ENCODE measurements at regions not wholly inside any gene's neighbourhood (a gene's known extent, or its start where the extent isn't known, plus 50 kb on each side); places are given as distances from the start of the nearest gene placed in this dataset.

DNA sequence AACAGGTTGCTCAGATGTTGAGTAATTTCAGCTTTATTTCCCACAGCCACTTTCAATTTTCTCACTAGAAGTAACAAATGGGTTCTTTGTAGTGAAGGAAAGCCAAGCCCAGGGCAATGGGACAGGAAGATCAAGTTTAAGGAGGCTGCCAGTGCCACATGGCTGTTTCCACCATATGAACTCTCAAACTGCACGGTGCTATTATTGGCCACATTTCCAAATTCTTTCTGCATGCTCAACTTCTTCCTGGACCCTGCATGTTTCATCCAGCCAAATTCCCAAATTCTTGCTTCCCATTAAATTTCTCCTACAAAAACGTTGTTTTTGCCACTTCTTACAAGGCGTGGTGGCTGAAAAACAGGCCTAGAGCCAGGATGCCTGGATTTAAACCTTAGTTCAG, 193.3 kb upstream of the SPHKAP start:
- no peak for FAIRE-seq
- BruUV-seq (replicated peaks), result no TSS peak
- no peaks in the 10 kb centered on the region for H4K20me1 ChIP-seq (replicated peaks; ENCODE audit: control insufficient read depth, extremely low read depth, insufficient read depth, low read length)

More for the DNA sequence above, 193.3 kb upstream of the SPHKAP start:
- intact Hi-C loops (cut with micrococcal nuclease), result no loop called here
- Histone ChIP-seq H3K4me3 (replicated peaks in 1 of 3; ENCODE audit: insufficient read depth in 1 of 3, low read depth in 1 of 3, low read length in 3 of 3) (no peak overlapping the region), H3K9ac (replicated peaks; ENCODE audit: extremely low read depth, insufficient read depth, low read length) (no peak overlapping the region), H3K36me3 (ENCODE audit: control insufficient read depth in 2 of 2, extremely low read depth in 1 of 2, insufficient read depth in 2 of 2, low read length in 2 of 2) (no peaks in the 10 kb centered on the region), H3K4me1 (ENCODE audit: control insufficient read depth, extremely low read depth, insufficient read depth, low read length) (no peaks in the 10 kb centered on the region), H3K9me3 (replicated peaks; ENCODE audit: control insufficient read depth, insufficient read depth, low read length) (peaks cover 7% of the 10 kb centered on the region), H3K27ac (ENCODE audit: insufficient read depth, low read depth, low read length) (no peak overlapping the region), H2AFZ (ENCODE audit: low read depth, low read length) (no peak overlapping the region), H3K4me2 (ENCODE audit: insufficient read depth, low read length) (no peak overlapping the region), H3K27me3 (ENCODE audit: control insufficient read depth in 2 of 2, insufficient read depth in 2 of 2, low read length in 2 of 2) (no peaks in the 10 kb centered on the region), H3K79me2 (ENCODE audit: control insufficient read depth, insufficient read depth, low read length) (no peaks in the 10 kb centered on the region), H3K9me1 (replicated peaks; ENCODE audit: control insufficient read depth, extremely low read depth, insufficient read depth, low read length) (no peaks in the 10 kb centered on the region)
- DNase-seq (ENCODE audit: low read depth, low spot score), result no peak
- dilution Hi-C loops (cut with MboI; ENCODE audit: extremely low pct_ligation_motif_present, low sequenced_read_pairs), result no loop called here
- ChIA-PET POLR2A (no interaction called here), CTCF (no interaction called here)
- TF ChIP-seq, protein P1, sequence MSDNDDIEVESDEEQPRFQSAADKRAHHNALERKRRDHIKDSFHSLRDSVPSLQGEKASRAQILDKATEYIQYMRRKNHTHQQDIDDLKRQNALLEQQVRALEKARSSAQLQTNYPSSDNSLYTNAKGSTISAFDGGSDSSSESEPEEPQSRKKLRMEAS (IDR thresholded peaks at IDR 0.05; ENCODE audit: insufficient read depth, insufficient read length), result no peak
- no peak for TF ChIP-seq POLR2A (IDR thresholded peaks at IDR 0.05; ENCODE audit: low read depth, low read length)
- TF ChIP-seq MYC (IDR thresholded peaks at IDR 0.05; ENCODE audit: low read depth, low read length), result no peak
- no peak for TF ChIP-seq FOS (IDR thresholded peaks at IDR 0.05; ENCODE audit: borderline replicate concordance, insufficient read depth, low read length)
- no peak for TF ChIP-seq POLR2AphosphoS5 (IDR thresholded peaks at IDR 0.05; ENCODE audit: insufficient read depth, low read depth, low read length)
- TF ChIP-seq, protein P2, sequence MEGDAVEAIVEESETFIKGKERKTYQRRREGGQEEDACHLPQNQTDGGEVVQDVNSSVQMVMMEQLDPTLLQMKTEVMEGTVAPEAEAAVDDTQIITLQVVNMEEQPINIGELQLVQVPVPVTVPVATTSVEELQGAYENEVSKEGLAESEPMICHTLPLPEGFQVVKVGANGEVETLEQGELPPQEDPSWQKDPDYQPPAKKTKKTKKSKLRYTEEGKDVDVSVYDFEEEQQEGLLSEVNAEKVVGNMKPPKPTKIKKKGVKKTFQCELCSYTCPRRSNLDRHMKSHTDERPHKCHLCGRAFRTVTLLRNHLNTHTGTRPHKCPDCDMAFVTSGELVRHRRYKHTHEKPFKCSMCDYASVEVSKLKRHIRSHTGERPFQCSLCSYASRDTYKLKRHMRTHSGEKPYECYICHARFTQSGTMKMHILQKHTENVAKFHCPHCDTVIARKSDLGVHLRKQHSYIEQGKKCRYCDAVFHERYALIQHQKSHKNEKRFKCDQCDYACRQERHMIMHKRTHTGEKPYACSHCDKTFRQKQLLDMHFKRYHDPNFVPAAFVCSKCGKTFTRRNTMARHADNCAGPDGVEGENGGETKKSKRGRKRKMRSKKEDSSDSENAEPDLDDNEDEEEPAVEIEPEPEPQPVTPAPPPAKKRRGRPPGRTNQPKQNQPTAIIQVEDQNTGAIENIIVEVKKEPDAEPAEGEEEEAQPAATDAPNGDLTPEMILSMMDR (IDR thresholded peaks at IDR 0.05; ENCODE audit: extremely low read depth in 1 of 2, insufficient read depth in 1 of 2, low read depth in 1 of 2, low read length in 2 of 2), result no peak
- no peak for TF ChIP-seq GATA2 (IDR thresholded peaks at IDR 0.05; ENCODE audit: insufficient read depth, insufficient read length, low read depth, low read length)
- TF ChIP-seq EZH2 (IDR thresholded peaks at IDR 0.05; ENCODE audit: borderline replicate concordance, low read depth, low read length, severe bottlenecking), result no peak
- TF ChIP-seq JUN (IDR thresholded peaks at IDR 0.05; ENCODE audit: borderline replicate concordance, insufficient read depth, insufficient read length, low read depth), result no peak

Data from endothelial cell of umbilical vein (primary cell).